ENCODE measurements at regions not wholly inside any gene's neighbourhood (a gene's known extent, or its start where the extent isn't known, plus 50 kb on each side); places are given as distances from the start of the nearest gene placed in this dataset.

- TF ChIP-seq CTCF (IDR thresholded peaks at IDR 0.05) (no peak), POLR2A (IDR thresholded peaks at IDR 0.05) (no peak)
These were observed 302.2 kb downstream of the AASDHPPT start for GRCh38 chr11:106379712-106380111.

All from breast epithelium (tissue), 3 donors.